ENCODE measurements at regions not wholly inside any gene's neighbourhood (a gene's known extent, or its start where the extent isn't known, plus 50 kb on each side); places are given as distances from the start of the nearest gene placed in this dataset.

DNA sequence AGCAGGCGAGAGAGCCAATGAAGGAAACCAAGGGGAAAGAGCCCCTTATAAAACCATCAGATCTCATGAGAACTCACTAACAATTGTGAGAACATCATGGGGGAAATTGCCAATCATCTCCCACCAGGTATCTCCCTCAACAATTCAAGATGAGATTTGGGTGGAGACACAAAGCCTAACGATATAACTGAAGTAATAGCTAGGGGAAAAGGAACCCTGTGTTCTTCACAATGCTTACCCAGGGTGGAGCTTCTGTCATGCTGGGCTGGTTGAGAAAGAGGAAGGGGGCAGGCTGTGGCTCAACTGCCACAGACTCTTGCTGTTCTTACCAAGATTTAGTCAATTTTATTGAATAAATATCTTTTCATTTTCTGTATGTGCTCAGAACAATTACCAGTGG is 392.1 kb upstream of the HS6ST1 start:
- Histone ChIP-seq H3K9ac (no peak overlapping the region), H3K27ac (no peak overlapping the region), H3K27me3 (ENCODE audit: control insufficient read depth, insufficient read depth, low read length) (no peaks in the 10 kb centered on the region), H2AFZ (no peak overlapping the region), H3K36me3 (ENCODE audit: control insufficient read depth, insufficient read depth, low read length) (no peaks in the 10 kb centered on the region), H3K4me2 (ENCODE audit: low read length) (no peak overlapping the region), H3K9me3 (ENCODE audit: control insufficient read depth, low read length) (no peaks in the 10 kb centered on the region), H3K4me1 (no peaks in the 10 kb centered on the region), H3K4me3 (ENCODE audit: low read depth, low read length) (no peak overlapping the region), H3K79me2 (no peaks in the 10 kb centered on the region)
- TF ChIP-seq, protein P1, sequence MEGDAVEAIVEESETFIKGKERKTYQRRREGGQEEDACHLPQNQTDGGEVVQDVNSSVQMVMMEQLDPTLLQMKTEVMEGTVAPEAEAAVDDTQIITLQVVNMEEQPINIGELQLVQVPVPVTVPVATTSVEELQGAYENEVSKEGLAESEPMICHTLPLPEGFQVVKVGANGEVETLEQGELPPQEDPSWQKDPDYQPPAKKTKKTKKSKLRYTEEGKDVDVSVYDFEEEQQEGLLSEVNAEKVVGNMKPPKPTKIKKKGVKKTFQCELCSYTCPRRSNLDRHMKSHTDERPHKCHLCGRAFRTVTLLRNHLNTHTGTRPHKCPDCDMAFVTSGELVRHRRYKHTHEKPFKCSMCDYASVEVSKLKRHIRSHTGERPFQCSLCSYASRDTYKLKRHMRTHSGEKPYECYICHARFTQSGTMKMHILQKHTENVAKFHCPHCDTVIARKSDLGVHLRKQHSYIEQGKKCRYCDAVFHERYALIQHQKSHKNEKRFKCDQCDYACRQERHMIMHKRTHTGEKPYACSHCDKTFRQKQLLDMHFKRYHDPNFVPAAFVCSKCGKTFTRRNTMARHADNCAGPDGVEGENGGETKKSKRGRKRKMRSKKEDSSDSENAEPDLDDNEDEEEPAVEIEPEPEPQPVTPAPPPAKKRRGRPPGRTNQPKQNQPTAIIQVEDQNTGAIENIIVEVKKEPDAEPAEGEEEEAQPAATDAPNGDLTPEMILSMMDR (IDR thresholded peaks at IDR 0.05): no peak

DNA sequence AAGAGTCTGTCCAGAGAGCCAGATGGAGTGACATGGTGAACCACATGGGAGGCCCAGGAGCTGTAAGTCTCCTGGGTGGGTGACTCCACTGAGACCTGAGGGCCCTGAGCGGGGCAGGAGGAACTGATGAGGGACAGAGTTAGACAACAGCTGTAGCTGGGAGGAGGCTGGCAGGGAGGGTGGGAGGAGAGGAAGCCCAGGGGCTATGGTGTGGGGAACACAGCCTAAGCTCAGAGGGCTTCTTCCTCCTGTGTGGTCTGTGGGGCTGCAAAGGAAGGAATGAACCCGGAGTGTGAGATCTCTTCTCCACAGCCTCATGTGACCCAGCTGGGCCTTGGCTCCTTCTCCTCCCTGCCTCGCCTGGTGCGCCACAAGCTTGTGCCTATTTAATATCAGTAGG is 395.6 kb upstream of the HS6ST1 start:
- Histone ChIP-seq H3K4me2 (ENCODE audit: low read length) (no peak overlapping the region), H3K27me3 (ENCODE audit: control insufficient read depth, insufficient read depth, low read length) (no peaks in the 10 kb centered on the region), H3K9me3 (ENCODE audit: control insufficient read depth, low read length) (no peaks in the 10 kb centered on the region), H3K79me2 (no peaks in the 10 kb centered on the region), H3K4me3 (ENCODE audit: low read depth, low read length) (no peak overlapping the region), H3K27ac (no peak overlapping the region), H3K4me1 (no peaks in the 10 kb centered on the region), H3K36me3 (ENCODE audit: control insufficient read depth, insufficient read depth, low read length) (no peaks in the 10 kb centered on the region), H3K9ac (no peak overlapping the region), H2AFZ (no peak overlapping the region)
- TF ChIP-seq, protein P1 (IDR thresholded peaks at IDR 0.05): no peak

DNA sequence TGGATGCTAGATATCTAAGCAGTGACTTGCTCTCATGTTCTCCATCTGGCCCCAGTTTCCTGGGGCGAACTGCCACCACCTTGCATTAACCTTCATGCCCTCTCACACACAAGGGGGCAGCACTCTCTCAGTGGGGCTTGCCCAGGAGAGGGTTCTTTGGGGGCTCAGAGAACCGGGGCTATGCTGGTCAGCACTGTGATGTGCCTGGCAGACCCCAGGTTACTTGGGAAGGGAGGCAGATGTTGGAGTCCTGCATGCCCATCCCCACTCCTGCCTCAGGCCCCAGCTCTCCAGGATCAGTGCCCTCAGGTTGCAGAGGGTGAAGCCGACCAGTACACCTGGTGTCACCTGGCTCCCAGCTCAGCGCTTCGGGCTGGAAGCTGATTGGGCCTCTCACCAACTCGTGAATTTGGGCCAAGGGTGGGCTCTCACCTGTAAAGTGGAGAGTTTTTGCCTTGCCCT is 396.2 kb upstream of the HS6ST1 start:
- Histone ChIP-seq H3K79me2 (no peaks in the 10 kb centered on the region), H3K27me3 (ENCODE audit: control insufficient read depth, insufficient read depth, low read length) (no peaks in the 10 kb centered on the region), H3K9me3 (ENCODE audit: control insufficient read depth, low read length) (no peaks in the 10 kb centered on the region), H3K27ac (no peak overlapping the region), H3K4me3 (ENCODE audit: low read depth, low read length) (no peak overlapping the region), H3K4me1 (no peaks in the 10 kb centered on the region), H2AFZ (no peak overlapping the region), H3K36me3 (ENCODE audit: control insufficient read depth, insufficient read depth, low read length) (no peaks in the 10 kb centered on the region), H3K4me2 (ENCODE audit: low read length) (no peak overlapping the region), H3K9ac (no peak overlapping the region)
- TF ChIP-seq, protein P1 (IDR thresholded peaks at IDR 0.05): no peak

DNA sequence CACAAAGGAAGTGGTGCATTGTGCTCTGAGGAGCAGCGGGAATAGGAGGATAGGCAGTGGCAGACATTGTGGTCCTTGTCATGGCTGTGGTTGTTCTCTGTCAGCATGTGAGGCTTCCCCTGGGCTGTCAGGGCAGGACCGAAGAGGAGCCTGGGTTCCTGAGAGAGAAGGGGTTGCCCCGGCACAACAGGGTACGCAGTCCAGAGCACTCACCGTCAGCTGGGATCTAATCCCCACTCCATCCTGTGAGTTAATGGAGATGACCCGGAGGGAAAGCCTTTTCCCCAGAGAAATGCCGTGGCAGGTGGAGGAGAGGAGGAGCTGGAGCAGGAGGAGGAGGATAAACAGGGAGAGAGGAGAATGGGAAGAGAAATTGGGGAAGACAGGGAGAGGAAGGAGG is 396.7 kb upstream of the HS6ST1 start:
- Histone ChIP-seq H3K9ac (no peak overlapping the region), H3K27me3 (ENCODE audit: control insufficient read depth, insufficient read depth, low read length) (no peaks in the 10 kb centered on the region), H3K36me3 (ENCODE audit: control insufficient read depth, insufficient read depth, low read length) (no peaks in the 10 kb centered on the region), H3K9me3 (ENCODE audit: control insufficient read depth, low read length) (no peaks in the 10 kb centered on the region), H3K4me3 (ENCODE audit: low read depth, low read length) (no peak overlapping the region), H2AFZ (no peak overlapping the region), H3K27ac (no peak overlapping the region), H3K4me1 (no peaks in the 10 kb centered on the region), H3K79me2 (no peaks in the 10 kb centered on the region), H3K4me2 (ENCODE audit: low read length) (no peak overlapping the region)
- TF ChIP-seq, protein P1 (IDR thresholded peaks at IDR 0.05): no peak

DNA sequence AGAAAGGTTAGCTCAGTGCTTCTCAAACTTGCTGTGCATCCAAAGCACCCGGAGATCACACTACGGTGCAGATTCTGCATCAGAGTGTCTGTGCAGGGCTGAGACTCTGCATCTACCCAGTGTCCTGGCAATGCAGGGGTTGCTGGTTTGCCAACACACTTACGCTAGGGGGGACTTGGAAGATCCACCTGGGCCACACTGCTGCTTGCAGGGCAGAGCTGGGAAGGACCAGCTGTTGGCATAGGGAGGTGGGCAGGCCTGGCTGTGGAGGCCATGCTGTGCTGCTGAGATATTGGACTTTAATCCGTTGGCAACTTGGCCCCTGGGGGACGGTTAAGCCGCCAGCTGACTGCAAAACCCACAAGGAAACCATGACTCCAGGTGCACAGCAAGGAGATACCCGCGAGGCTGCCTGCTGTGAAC is 397.6 kb upstream of the HS6ST1 start:
- Histone ChIP-seq H3K36me3 (ENCODE audit: control insufficient read depth, insufficient read depth, low read length) (no peaks in the 10 kb centered on the region), H3K79me2 (no peaks in the 10 kb centered on the region), H3K4me3 (ENCODE audit: low read depth, low read length) (no peak overlapping the region), H3K4me2 (ENCODE audit: low read length) (no peak overlapping the region), H3K9me3 (ENCODE audit: control insufficient read depth, low read length) (no peaks in the 10 kb centered on the region), H3K9ac (no peak overlapping the region), H3K27ac (no peak overlapping the region), H3K27me3 (ENCODE audit: control insufficient read depth, insufficient read depth, low read length) (no peaks in the 10 kb centered on the region), H2AFZ (no peak overlapping the region), H3K4me1 (no peaks in the 10 kb centered on the region)
- TF ChIP-seq, protein P1 (IDR thresholded peaks at IDR 0.05): no peak

Measured in parathyroid adenoma (tissue), 2 donors.